ENCODE measurements at regions not wholly inside any gene's neighbourhood (a gene's known extent, or its start where the extent isn't known, plus 50 kb on each side); places are given as distances from the start of the nearest gene placed in this dataset.

- TF ChIP-seq CTCF (IDR thresholded peaks at IDR 0.05; ENCODE audit: low read depth, low read length, poor library complexity, severe bottlenecking) (no peak), EZH2phosphoT487 (IDR thresholded peaks at IDR 0.05; ENCODE audit: borderline replicate concordance, low read length) (no peak)
Measured at GRCh38 chr17:5976251-5976650, 93.9 kb upstream of the WSCD1 start.
